H1 (cell line): ENCODE measurements at regions not wholly inside any gene's neighbourhood (a gene's known extent, or its start where the extent isn't known, plus 50 kb on each side); places are given as distances from the start of the nearest gene placed in this dataset.

Experiments used
- CTCF ChIA-PET: fragments of 300-600 bp; sonication (Branson Sonifier 250); formaldehyde crosslinking; loops from one replicate; lab custom pipeline; 2021; ENCODE audit not compliant: partially characterized antibody; lab: Charles Lee
- POLR2A ChIA-PET: fragments of 300-600 bp; sonication (Branson Sonifier 250); formaldehyde crosslinking; loops from one replicate; lab custom pipeline; 2021; ENCODE audit warnings: inconsistent platforms; ENCODE audit not compliant: partially characterized antibody; lab: Charles Lee
- DNase-seq, 2 experiments: peaks; one replicate each; pipeline versions ENCODE4 v3.0.0 to v3.0.0-alpha.2; 2010 to 2022; ENCODE audit warnings: low spot score in 2 of 2, low read depth in 1 of 2, mixed read lengths in 1 of 2
- FAIRE-seq: peaks from 2 replicates; lab custom pipeline; 2011; peaks lifted over from hg19 to GRCh38; lab: Jason Lieb, UNC
- H2AFZ ChIP-seq: 2 replicates; pipeline ENCODE4 v1.8.1; 2012; ENCODE audit warnings: low read length, inconsistent platforms
- H2AK5ac ChIP-seq: 2 replicates; pipeline ENCODE4 v1.6.1; 2013; ENCODE audit warnings: low read depth, low read length
- H2BK120ac ChIP-seq: replicated peaks from 2 replicates; pipeline ENCODE3; 2013; ENCODE audit warnings: low read depth, low read length, inconsistent platforms
- H2BK12ac ChIP-seq: 2 replicates; pipeline ENCODE4 v1.6.1; 2013; ENCODE audit warnings: low read depth, low read length
- H2BK15ac ChIP-seq: 2 replicates; pipeline ENCODE4 v1.6.1; 2013; ENCODE audit warnings: low read length
- H2BK20ac ChIP-seq: 2 replicates; pipeline ENCODE4 v1.6.1; 2013; ENCODE audit warnings: low read length
- H2BK5ac ChIP-seq: 2 replicates; pipeline ENCODE4 v1.6.1; 2013; ENCODE audit warnings: low read depth, low read length
- H3K14ac ChIP-seq: 2 replicates; pipeline ENCODE4 v1.6.1; 2013; ENCODE audit warnings: inconsistent platforms; ENCODE audit not compliant: insufficient read length
- H3K18ac ChIP-seq: 2 replicates; pipeline ENCODE4 v1.6.1; 2013; ENCODE audit warnings: low read length; ENCODE audit errors: extremely low read depth
- H3K23ac ChIP-seq: 2 replicates; pipeline ENCODE4 v1.6.1; 2013; ENCODE audit warnings: inconsistent platforms; ENCODE audit not compliant: insufficient read length
- H3K23me2 ChIP-seq: 2 replicates; pipeline ENCODE4 v1.6.1; 2013; ENCODE audit warnings: low read depth, low read length
- H3K27ac ChIP-seq: 2 replicates; pipeline ENCODE4 v1.6.1; 2011; ENCODE audit warnings: low read depth, low read length, inconsistent platforms
- H3K27me3 ChIP-seq, 4 experiments: replicated peaks in 1 of 4; 1 replicate in 1 of 4; 2 replicates in 3 of 4; pipeline versions ENCODE4 v1.6.1 to v1.8.1; 2011 to 2013; ENCODE audit warnings: low read length in 3 of 4, mild to moderate bottlenecking in 3 of 4, inconsistent platforms in 2 of 4, mixed read lengths in 2 of 4, moderate library complexity in 1 of 4; ENCODE audit not compliant: control insufficient read depth in 3 of 4, insufficient read depth in 3 of 4; ENCODE audit errors: extremely low read depth in 1 of 4
- H3K36me3 ChIP-seq, 4 experiments: 2 replicates each; pipeline versions ENCODE4 v1.6.1 to v1.8.1; 2011 to 2013; ENCODE audit warnings: mild to moderate bottlenecking in 4 of 4, low read length in 3 of 4, moderate library complexity in 2 of 4, control low read depth in 1 of 4, inconsistent platforms in 1 of 4; ENCODE audit not compliant: insufficient read depth in 4 of 4, control insufficient read depth in 2 of 4
- H3K4ac ChIP-seq: replicated peaks from 2 replicates; pipeline ENCODE3; 2013; ENCODE audit warnings: low read length, low read depth, mixed read lengths, inconsistent platforms; ENCODE audit not compliant: insufficient read length
- H3K4me1 ChIP-seq, 4 experiments: replicated peaks in 1 of 4; 1 replicate in 1 of 4; 2 replicates in 3 of 4; pipeline versions ENCODE4 v1.6.1 to v1.8.1; 2011 to 2013; ENCODE audit warnings: low read length in 3 of 4, inconsistent platforms in 2 of 4, mixed read lengths in 1 of 4; ENCODE audit not compliant: insufficient read depth in 4 of 4, control insufficient read depth in 3 of 4
- H3K4me2 ChIP-seq, 2 experiments: 2 replicates each; pipeline versions ENCODE4 v1.6.1 to v1.8.1; 2011 to 2013; ENCODE audit warnings: low read depth in 2 of 2, low read length in 2 of 2, control low read depth in 1 of 2, inconsistent platforms in 1 of 2, mild to moderate bottlenecking in 1 of 2; ENCODE audit not compliant: insufficient read depth in 1 of 2
- H3K4me3 ChIP-seq, 4 experiments: fragments of 200-600, 300-600 bp in 1 of 4; sonication (generic), shearing (Covaris generic), sonication (Bioruptor Twin) in 1 of 4; 2 replicates each; pipeline versions ENCODE4 v1.5.1 to v1.8.1; 2011 to 2016; ENCODE audit warnings: low read length in 4 of 4, low read depth in 3 of 4, control low read depth in 2 of 4, inconsistent platforms in 2 of 4, mild to moderate bottlenecking in 2 of 4, mixed read lengths in 1 of 4, moderate library complexity in 1 of 4; ENCODE audit not compliant: insufficient read depth in 2 of 4; ENCODE audit errors: extremely low read depth in 1 of 4
- H3K56ac ChIP-seq: replicated peaks from 2 replicates; pipeline ENCODE3; 2013; ENCODE audit warnings: low read depth, mild to moderate bottlenecking, mixed read lengths, low read length, inconsistent platforms; ENCODE audit not compliant: insufficient read length
- H3K79me1 ChIP-seq: 2 replicates; pipeline ENCODE4 v1.6.1; 2013; ENCODE audit warnings: low read depth, low read length, control low read depth
- H3K79me2 ChIP-seq, 2 experiments: 2 replicates each; pipeline versions ENCODE4 v1.6.1 to v1.8.1; 2012 to 2013; ENCODE audit warnings: low read length in 2 of 2, mild to moderate bottlenecking in 2 of 2, inconsistent platforms in 1 of 2; ENCODE audit not compliant: insufficient read depth in 2 of 2, control insufficient read depth in 1 of 2
- H3K9ac ChIP-seq, 4 experiments: replicated peaks in 1 of 4; 1 replicate in 1 of 4; 2 replicates in 3 of 4; pipeline versions ENCODE4 v1.6.1 to v1.8.1; 2011 to 2013; ENCODE audit warnings: low read depth in 3 of 4, low read length in 3 of 4, control low read depth in 2 of 4, mild to moderate bottlenecking in 2 of 4, moderate library complexity in 2 of 4, inconsistent platforms in 1 of 4; ENCODE audit errors: extremely low read depth in 1 of 4
- H3K9me3 ChIP-seq, 2 experiments: 2 replicates each; pipeline versions ENCODE4 v1.6.1 to v1.8.1; 2012 to 2013; ENCODE audit warnings: mild to moderate bottlenecking in 2 of 2, moderate library complexity in 2 of 2, control low read depth in 1 of 2, inconsistent platforms in 1 of 2, low read depth in 1 of 2, low read length in 1 of 2, mixed read lengths in 1 of 2; ENCODE audit not compliant: insufficient read depth in 2 of 2
- H4K20me1 ChIP-seq, 2 experiments: replicated peaks in 1 of 2; 2 replicates each; pipeline versions ENCODE3 to v1.8.1; 2011 to 2013; ENCODE audit warnings: inconsistent platforms in 2 of 2, low read length in 2 of 2, mild to moderate bottlenecking in 1 of 2; ENCODE audit not compliant: insufficient read depth in 2 of 2, control insufficient read depth in 1 of 2
- H4K5ac ChIP-seq: 2 replicates; pipeline ENCODE4 v1.6.1; 2013; ENCODE audit warnings: low read length, low read depth, mixed read lengths, inconsistent platforms; ENCODE audit not compliant: insufficient read length
- H4K8ac ChIP-seq: 2 replicates; pipeline ENCODE4 v1.8.0; 2013; ENCODE audit warnings: mild to moderate bottlenecking, moderate library complexity, low read length, inconsistent platforms; ENCODE audit not compliant: insufficient read depth; ENCODE audit errors: extremely low read depth
- H4K91ac ChIP-seq: replicated peaks from 2 replicates; pipeline ENCODE3; 2013; ENCODE audit warnings: low read length, mixed read lengths, inconsistent platforms; ENCODE audit not compliant: insufficient read length
- CEBPB ChIP-seq: IDR thresholded peaks from 2 replicates; pipeline ENCODE4 v1.6.1; 2012; ENCODE audit warnings: low read depth, low read length
- GTF2F1 ChIP-seq: IDR thresholded peaks from 2 replicates; pipeline ENCODE4 v1.6.1; 2012; ENCODE audit warnings: low read depth, low read length, improper control_type of control experiment, borderline replicate concordance
- KDM4A ChIP-seq: IDR thresholded peaks from one replicate; pipeline ENCODE4 v1.7.1; 2012; ENCODE audit warnings: low read depth, mild to moderate bottlenecking, moderate library complexity, low read length, inconsistent platforms; ENCODE audit not compliant: severe bottlenecking
- SUZ12 ChIP-seq: fragments of 200-600 bp; sonication (generic); IDR thresholded peaks from 2 replicates; pipeline ENCODE4 v1.6.1; 2012; ENCODE audit warnings: mild to moderate bottlenecking, inconsistent platforms, low read length, moderate library complexity, mixed read lengths
- WGBS, 2 experiments: shearing (Covaris generic) in 1 of 2; methylation state at CpG; one replicate each; pipeline versions ENCODE4 v1.1.6 to v1.1.7; 2013 to 2015; ENCODE audit warnings: low lambda C conversion rate in 2 of 2, mixed read lengths in 2 of 2, inconsistent platforms in 1 of 2, low coverage in 1 of 2, missing lambda C conversion rate in 1 of 2; ENCODE audit not compliant: insufficient replicate concordance in 2 of 2, insufficient coverage in 1 of 2, insufficient read length in 1 of 2; ENCODE audit errors: extremely low coverage in 1 of 2, missing lambda C conversion rate in 1 of 2; 5-methylcytosine and 5-hydroxymethylcytosine counted together

DNA sequence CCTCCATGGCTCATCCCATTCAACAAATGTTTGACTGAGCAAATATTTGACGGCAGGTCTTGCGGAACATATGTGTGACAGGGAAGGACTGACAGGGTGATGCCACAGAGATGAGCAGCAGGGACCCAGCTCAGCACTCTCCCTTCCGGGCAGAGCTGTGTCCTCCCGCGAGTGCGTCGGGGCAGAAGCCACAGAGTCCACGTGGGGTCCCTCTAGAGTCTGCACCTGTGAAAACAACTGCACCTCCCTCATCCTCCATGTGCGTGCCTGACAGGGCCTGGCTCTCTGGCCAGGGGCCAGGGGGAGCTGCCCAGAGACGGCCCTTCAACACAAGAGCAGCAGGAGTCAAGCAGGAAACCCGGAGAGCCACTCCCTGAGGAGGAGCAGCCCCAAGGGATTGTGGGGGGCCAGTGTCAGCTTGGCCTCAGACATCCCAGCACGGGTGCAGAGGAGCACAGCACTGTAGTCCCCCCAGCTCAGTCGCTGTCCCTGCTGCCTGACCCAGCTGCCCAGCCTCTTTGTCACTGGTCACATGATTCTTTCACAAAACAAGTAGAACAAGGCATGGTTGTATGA is 83.6 kb upstream of the TMEM72 start:
- H3K79me2 ChIP-seq, result no peaks in the 10 kb centered on the region
- H3K18ac ChIP-seq, result no peak overlapping the region
- no peak overlapping the region for H3K27ac ChIP-seq
- H3K79me1 ChIP-seq, result no peaks in the 10 kb centered on the region
- TF ChIP-seq GTF2F1, result no peak
- no peak for TF ChIP-seq CEBPB
- TF ChIP-seq KDM4A, result no peak
- no peak for TF ChIP-seq SUZ12
- TF ChIP-seq, all 59 proteins: peak for 0
- H4K20me1 ChIP-seq, result no peaks in the 10 kb centered on the region
- H3K36me3 ChIP-seq, result no peaks in the 10 kb centered on the region
- H3K9ac ChIP-seq, result no peak overlapping the region
- H4K8ac ChIP-seq, result no peak overlapping the region
- H2BK120ac ChIP-seq, result no peak overlapping the region
- peaks cover 0 to 5% (median 0%) of the 10 kb centered on the region in 4 experiments; a peak in 1 of 7 replicates for H3K4me1 ChIP-seq
- H3K14ac ChIP-seq, result no peak overlapping the region
- H2AFZ ChIP-seq, result no peak overlapping the region
- no peak overlapping the region for H2BK20ac ChIP-seq
- H4K91ac ChIP-seq, result no peak overlapping the region
- H3K4me3 ChIP-seq, result no peak overlapping the region
- no peaks in the 10 kb centered on the region; a peak in 2 of 7 replicates for H3K27me3 ChIP-seq
- no peaks in the 10 kb centered on the region for H3K23me2 ChIP-seq
- no peak overlapping the region for H3K23ac ChIP-seq
- no peak overlapping the region for H2BK12ac ChIP-seq
- no peak overlapping the region for H3K56ac ChIP-seq
- no peak overlapping the region for H3K4me2 ChIP-seq
- H2BK15ac ChIP-seq, result no peak overlapping the region
- no peak overlapping the region for H4K5ac ChIP-seq
- H2BK5ac ChIP-seq, result no peak overlapping the region
- H3K9me3 ChIP-seq, result no peaks in the 10 kb centered on the region
- ChIA-PET CTCF (interaction anchor here (1.2 to 1.8 kb wide), 3 partner anchors 30 to 44 kb away, joined by 3 to 5 read pairs (median 4); no protein-coding TSS in a partner anchor), POLR2A (no interaction called here)
- 88% methylated on average over 13 of the region's 13 CpGs; no CpG with 5 or more reads in 1 of the 2 experiments for WGBS, 2 experiments
- no peak overlapping the region for H3K4ac ChIP-seq
- H2AK5ac ChIP-seq, result no peak overlapping the region
- FAIRE-seq (no peak), DNase-seq (no peak)
